H1 (cell line): ENCODE measurements at regions not wholly inside any gene's neighbourhood (a gene's known extent, or its start where the extent isn't known, plus 50 kb on each side); places are given as distances from the start of the nearest gene placed in this dataset.

Experiments
- CTCF ChIA-PET: fragments of 300-600 bp; sonication (Branson Sonifier 250); formaldehyde crosslinking; loops from one replicate; lab custom pipeline; 2021; ENCODE audit not compliant: partially characterized antibody; lab: Charles Lee
- POLR2A ChIA-PET: fragments of 300-600 bp; sonication (Branson Sonifier 250); formaldehyde crosslinking; loops from one replicate; lab custom pipeline; 2021; ENCODE audit warnings: inconsistent platforms; ENCODE audit not compliant: partially characterized antibody; lab: Charles Lee
- DNase-seq, 2 experiments: peaks; one replicate each; pipeline versions ENCODE4 v3.0.0 to v3.0.0-alpha.2; 2010 to 2022; ENCODE audit warnings: low spot score in 2 of 2, low read depth in 1 of 2, mixed read lengths in 1 of 2
- FAIRE-seq: peaks from 2 replicates; lab custom pipeline; 2011; peaks lifted over from hg19 to GRCh38; lab: Jason Lieb, UNC
- H2AFZ ChIP-seq: 2 replicates; pipeline ENCODE4 v1.8.1; 2012; ENCODE audit warnings: low read length, inconsistent platforms
- H2AK5ac ChIP-seq: 2 replicates; pipeline ENCODE4 v1.6.1; 2013; ENCODE audit warnings: low read depth, low read length
- H2BK120ac ChIP-seq: replicated peaks from 2 replicates; pipeline ENCODE3; 2013; ENCODE audit warnings: low read depth, low read length, inconsistent platforms
- H2BK12ac ChIP-seq: 2 replicates; pipeline ENCODE4 v1.6.1; 2013; ENCODE audit warnings: low read depth, low read length
- H2BK15ac ChIP-seq: 2 replicates; pipeline ENCODE4 v1.6.1; 2013; ENCODE audit warnings: low read length
- H2BK20ac ChIP-seq: 2 replicates; pipeline ENCODE4 v1.6.1; 2013; ENCODE audit warnings: low read length
- H2BK5ac ChIP-seq: 2 replicates; pipeline ENCODE4 v1.6.1; 2013; ENCODE audit warnings: low read depth, low read length
- H3K14ac ChIP-seq: 2 replicates; pipeline ENCODE4 v1.6.1; 2013; ENCODE audit warnings: inconsistent platforms; ENCODE audit not compliant: insufficient read length
- H3K18ac ChIP-seq: 2 replicates; pipeline ENCODE4 v1.6.1; 2013; ENCODE audit warnings: low read length; ENCODE audit errors: extremely low read depth
- H3K23ac ChIP-seq: 2 replicates; pipeline ENCODE4 v1.6.1; 2013; ENCODE audit warnings: inconsistent platforms; ENCODE audit not compliant: insufficient read length
- H3K23me2 ChIP-seq: 2 replicates; pipeline ENCODE4 v1.6.1; 2013; ENCODE audit warnings: low read depth, low read length
- H3K27ac ChIP-seq: 2 replicates; pipeline ENCODE4 v1.6.1; 2011; ENCODE audit warnings: low read depth, low read length, inconsistent platforms
- H3K27me3 ChIP-seq, 4 experiments: replicated peaks in 1 of 4; 1 replicate in 1 of 4; 2 replicates in 3 of 4; pipeline versions ENCODE4 v1.6.1 to v1.8.1; 2011 to 2013; ENCODE audit warnings: low read length in 3 of 4, mild to moderate bottlenecking in 3 of 4, inconsistent platforms in 2 of 4, mixed read lengths in 2 of 4, moderate library complexity in 1 of 4; ENCODE audit not compliant: control insufficient read depth in 3 of 4, insufficient read depth in 3 of 4; ENCODE audit errors: extremely low read depth in 1 of 4
- H3K36me3 ChIP-seq, 4 experiments: 2 replicates each; pipeline versions ENCODE4 v1.6.1 to v1.8.1; 2011 to 2013; ENCODE audit warnings: mild to moderate bottlenecking in 4 of 4, low read length in 3 of 4, moderate library complexity in 2 of 4, control low read depth in 1 of 4, inconsistent platforms in 1 of 4; ENCODE audit not compliant: insufficient read depth in 4 of 4, control insufficient read depth in 2 of 4
- H3K4ac ChIP-seq: replicated peaks from 2 replicates; pipeline ENCODE3; 2013; ENCODE audit warnings: low read length, low read depth, mixed read lengths, inconsistent platforms; ENCODE audit not compliant: insufficient read length
- H3K4me1 ChIP-seq, 4 experiments: replicated peaks in 1 of 4; 1 replicate in 1 of 4; 2 replicates in 3 of 4; pipeline versions ENCODE4 v1.6.1 to v1.8.1; 2011 to 2013; ENCODE audit warnings: low read length in 3 of 4, inconsistent platforms in 2 of 4, mixed read lengths in 1 of 4; ENCODE audit not compliant: insufficient read depth in 4 of 4, control insufficient read depth in 3 of 4
- H3K4me2 ChIP-seq, 2 experiments: 2 replicates each; pipeline versions ENCODE4 v1.6.1 to v1.8.1; 2011 to 2013; ENCODE audit warnings: low read depth in 2 of 2, low read length in 2 of 2, control low read depth in 1 of 2, inconsistent platforms in 1 of 2, mild to moderate bottlenecking in 1 of 2; ENCODE audit not compliant: insufficient read depth in 1 of 2
- H3K4me3 ChIP-seq, 4 experiments: fragments of 200-600, 300-600 bp in 1 of 4; sonication (generic), shearing (Covaris generic), sonication (Bioruptor Twin) in 1 of 4; 2 replicates each; pipeline versions ENCODE4 v1.5.1 to v1.8.1; 2011 to 2016; ENCODE audit warnings: low read length in 4 of 4, low read depth in 3 of 4, control low read depth in 2 of 4, inconsistent platforms in 2 of 4, mild to moderate bottlenecking in 2 of 4, mixed read lengths in 1 of 4, moderate library complexity in 1 of 4; ENCODE audit not compliant: insufficient read depth in 2 of 4; ENCODE audit errors: extremely low read depth in 1 of 4
- H3K56ac ChIP-seq: replicated peaks from 2 replicates; pipeline ENCODE3; 2013; ENCODE audit warnings: low read depth, mild to moderate bottlenecking, mixed read lengths, low read length, inconsistent platforms; ENCODE audit not compliant: insufficient read length
- H3K79me1 ChIP-seq: 2 replicates; pipeline ENCODE4 v1.6.1; 2013; ENCODE audit warnings: low read depth, low read length, control low read depth
- H3K79me2 ChIP-seq, 2 experiments: 2 replicates each; pipeline versions ENCODE4 v1.6.1 to v1.8.1; 2012 to 2013; ENCODE audit warnings: low read length in 2 of 2, mild to moderate bottlenecking in 2 of 2, inconsistent platforms in 1 of 2; ENCODE audit not compliant: insufficient read depth in 2 of 2, control insufficient read depth in 1 of 2
- H3K9ac ChIP-seq, 4 experiments: replicated peaks in 1 of 4; 1 replicate in 1 of 4; 2 replicates in 3 of 4; pipeline versions ENCODE4 v1.6.1 to v1.8.1; 2011 to 2013; ENCODE audit warnings: low read depth in 3 of 4, low read length in 3 of 4, control low read depth in 2 of 4, mild to moderate bottlenecking in 2 of 4, moderate library complexity in 2 of 4, inconsistent platforms in 1 of 4; ENCODE audit errors: extremely low read depth in 1 of 4
- H3K9me3 ChIP-seq, 2 experiments: 2 replicates each; pipeline versions ENCODE4 v1.6.1 to v1.8.1; 2012 to 2013; ENCODE audit warnings: mild to moderate bottlenecking in 2 of 2, moderate library complexity in 2 of 2, control low read depth in 1 of 2, inconsistent platforms in 1 of 2, low read depth in 1 of 2, low read length in 1 of 2, mixed read lengths in 1 of 2; ENCODE audit not compliant: insufficient read depth in 2 of 2
- H4K20me1 ChIP-seq, 2 experiments: replicated peaks in 1 of 2; 2 replicates each; pipeline versions ENCODE3 to v1.8.1; 2011 to 2013; ENCODE audit warnings: inconsistent platforms in 2 of 2, low read length in 2 of 2, mild to moderate bottlenecking in 1 of 2; ENCODE audit not compliant: insufficient read depth in 2 of 2, control insufficient read depth in 1 of 2
- H4K5ac ChIP-seq: 2 replicates; pipeline ENCODE4 v1.6.1; 2013; ENCODE audit warnings: low read length, low read depth, mixed read lengths, inconsistent platforms; ENCODE audit not compliant: insufficient read length
- H4K8ac ChIP-seq: 2 replicates; pipeline ENCODE4 v1.8.0; 2013; ENCODE audit warnings: mild to moderate bottlenecking, moderate library complexity, low read length, inconsistent platforms; ENCODE audit not compliant: insufficient read depth; ENCODE audit errors: extremely low read depth
- H4K91ac ChIP-seq: replicated peaks from 2 replicates; pipeline ENCODE3; 2013; ENCODE audit warnings: low read length, mixed read lengths, inconsistent platforms; ENCODE audit not compliant: insufficient read length
- ASH2L ChIP-seq: fragments of 200-600, 300-600 bp; sonication (generic); IDR thresholded peaks from one replicate; pipeline ENCODE4 v1.7.1; 2017; ENCODE audit warnings: low read length
- CREB1 ChIP-seq: IDR thresholded peaks from 2 replicates; pipeline ENCODE4 v1.6.1; 2012; ENCODE audit warnings: inconsistent platforms
- EP300 ChIP-seq, 2 experiments: IDR thresholded peaks; 1 replicate in 1 of 2; 2 replicates in 1 of 2; pipeline ENCODE4 v1.6.1; 2011 to 2012; ENCODE audit warnings: low read depth in 2 of 2, low read length in 2 of 2, mild to moderate bottlenecking in 2 of 2, borderline replicate concordance in 1 of 2, inconsistent platforms in 1 of 2, moderate library complexity in 1 of 2
- RNF2 ChIP-seq: fragments of 200-900, 300-1000 bp; sonication (generic); IDR thresholded peaks from 2 replicates; pipeline ENCODE4 v1.7.1; 2016; ENCODE audit warnings: borderline replicate concordance, low read depth, mild to moderate bottlenecking, antibody characterized with exemption, low read length; ENCODE audit not compliant: poor library complexity, severe bottlenecking; ENCODE audit errors: missing control alignments
- SIX5 ChIP-seq: IDR thresholded peaks from 2 replicates; pipeline ENCODE4 v1.6.1; 2011; ENCODE audit warnings: mild to moderate bottlenecking, low read depth, low read length
- SRF ChIP-seq: IDR thresholded peaks from 2 replicates; pipeline ENCODE4 v1.6.1; 2011; ENCODE audit warnings: mild to moderate bottlenecking, low read depth, low read length, moderate library complexity
- TBP ChIP-seq: IDR thresholded peaks from 2 replicates; pipeline ENCODE4 v1.6.1; 2011; ENCODE audit warnings: low read depth, low read length, improper control_type of control experiment
- TEAD4 ChIP-seq: IDR thresholded peaks from 2 replicates; pipeline ENCODE4 v1.6.1; 2012; ENCODE audit warnings: low read depth, low read length, inconsistent platforms, mixed read lengths
- whole genome bisulfite sequencing, 2 experiments: shearing (Covaris generic) in 1 of 2; methylation state at CpG; one replicate each; pipeline versions ENCODE4 v1.1.6 to v1.1.7; 2013 to 2015; ENCODE audit warnings: low lambda C conversion rate in 2 of 2, mixed read lengths in 2 of 2, inconsistent platforms in 1 of 2, low coverage in 1 of 2, missing lambda C conversion rate in 1 of 2; ENCODE audit not compliant: insufficient replicate concordance in 2 of 2, insufficient coverage in 1 of 2, insufficient read length in 1 of 2; ENCODE audit errors: extremely low coverage in 1 of 2, missing lambda C conversion rate in 1 of 2; 5-methylcytosine and 5-hydroxymethylcytosine counted together

DNA sequence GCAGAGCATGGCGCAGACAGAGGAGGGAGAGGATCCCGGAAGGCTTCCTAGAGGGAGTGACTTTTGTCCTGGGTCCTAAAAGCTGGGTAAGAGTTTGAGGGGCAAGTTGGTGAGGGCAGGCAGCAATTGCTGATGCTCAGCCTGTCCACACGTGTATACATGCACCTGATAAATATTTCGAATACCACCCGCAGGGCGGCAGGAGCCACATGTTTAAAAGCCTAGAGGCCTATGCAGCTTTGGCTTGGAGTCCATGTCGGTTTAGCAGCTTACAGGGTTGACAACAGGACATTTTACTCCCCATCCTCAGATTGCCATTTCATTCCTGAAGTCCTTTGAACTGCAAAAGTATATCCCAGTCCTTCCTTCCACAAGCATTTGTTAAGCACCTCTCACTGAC lies 99.1 kb downstream of the KATNIP start:
- Histone ChIP-seq H2AK5ac (no peak overlapping the region), H4K20me1 (peaks cover 0 to 2% of the 10 kb centered on the region in 2 experiments), H2BK5ac (no peak overlapping the region), H3K27ac (no peak overlapping the region), H3K14ac (no peak overlapping the region), H4K5ac (no peak overlapping the region), H3K79me1 (no peaks in the 10 kb centered on the region), H2BK12ac (no peak overlapping the region), H4K8ac (no peak overlapping the region), H3K36me3 (no peaks in the 10 kb centered on the region), H3K23ac (no peak overlapping the region), H3K27me3 (no peaks in the 10 kb centered on the region), H3K4me2 (no peak overlapping the region), H4K91ac (no peak overlapping the region), H2BK120ac (no peak overlapping the region), H3K9me3 (no peaks in the 10 kb centered on the region), H3K56ac (no peak overlapping the region), H2BK20ac (no peak overlapping the region), H2AFZ (no peak overlapping the region), H3K79me2 (no peaks in the 10 kb centered on the region), H3K23me2 (no peaks in the 10 kb centered on the region), H3K18ac (no peak overlapping the region), H3K9ac (no peak overlapping the region), H3K4me3 (no peak overlapping the region), H3K4me1 (peaks cover 2 to 8% (median 3%) of the 10 kb centered on the region in 4 experiments; a peak in 5 of 7 replicates), H3K4ac (no peak overlapping the region), H2BK15ac (no peak overlapping the region)
- no peak for TF ChIP-seq TBP
- TF ChIP-seq TEAD4 = no peak
- TF ChIP-seq SRF = no peak
- no peak for TF ChIP-seq CREB1
- no peak for TF ChIP-seq EP300 (IDR thresholded peaks at IDR 0.05; ENCODE audit: borderline replicate concordance in 1 of 2, low read depth in 2 of 2, low read length in 2 of 2)
- TF ChIP-seq ASH2L = no peak
- TF ChIP-seq RNF2 = no peak
- no peak for TF ChIP-seq SIX5
- ChIA-PET POLR2A (no interaction called here), CTCF (interaction anchor here (1.0 to 1.3 kb wide), 3 partner anchors 9 to 100 kb away, joined by 3 to 5 read pairs (median 3); no protein-coding TSS in a partner anchor)
- no peak for DNase-seq
- FAIRE-seq = no peak
- 96% methylated on average over 7 of the region's 7 CpGs; no CpG with 5 or more reads in 1 of the 2 experiments for WGBS, 2 experiments
